ENCODE measurements at regions not wholly inside any gene's neighbourhood (a gene's known extent, or its start where the extent isn't known, plus 50 kb on each side); places are given as distances from the start of the nearest gene placed in this dataset.

GRCh38 chr4:17120761-17121160 lies 222.3 kb upstream of the LDB2 start:
- TF ChIP-seq, protein P1, sequence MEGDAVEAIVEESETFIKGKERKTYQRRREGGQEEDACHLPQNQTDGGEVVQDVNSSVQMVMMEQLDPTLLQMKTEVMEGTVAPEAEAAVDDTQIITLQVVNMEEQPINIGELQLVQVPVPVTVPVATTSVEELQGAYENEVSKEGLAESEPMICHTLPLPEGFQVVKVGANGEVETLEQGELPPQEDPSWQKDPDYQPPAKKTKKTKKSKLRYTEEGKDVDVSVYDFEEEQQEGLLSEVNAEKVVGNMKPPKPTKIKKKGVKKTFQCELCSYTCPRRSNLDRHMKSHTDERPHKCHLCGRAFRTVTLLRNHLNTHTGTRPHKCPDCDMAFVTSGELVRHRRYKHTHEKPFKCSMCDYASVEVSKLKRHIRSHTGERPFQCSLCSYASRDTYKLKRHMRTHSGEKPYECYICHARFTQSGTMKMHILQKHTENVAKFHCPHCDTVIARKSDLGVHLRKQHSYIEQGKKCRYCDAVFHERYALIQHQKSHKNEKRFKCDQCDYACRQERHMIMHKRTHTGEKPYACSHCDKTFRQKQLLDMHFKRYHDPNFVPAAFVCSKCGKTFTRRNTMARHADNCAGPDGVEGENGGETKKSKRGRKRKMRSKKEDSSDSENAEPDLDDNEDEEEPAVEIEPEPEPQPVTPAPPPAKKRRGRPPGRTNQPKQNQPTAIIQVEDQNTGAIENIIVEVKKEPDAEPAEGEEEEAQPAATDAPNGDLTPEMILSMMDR (IDR thresholded peaks at IDR 0.05 in 2 of 3, conservative IDR thresholded peaks at IDR 0.05 in 1 of 3; ENCODE audit: control insufficient read depth in 2 of 3, extremely low read depth in 1 of 3, insufficient read depth in 1 of 3, low read depth in 3 of 3, low read length in 3 of 3): no peak
- no peak for TF ChIP-seq CHD2 (IDR thresholded peaks at IDR 0.05; ENCODE audit: borderline replicate concordance, low read depth, low read length)
